HG03159 (cell line): ENCODE measurements at regions not wholly inside any gene's neighbourhood (a gene's known extent, or its start where the extent isn't known, plus 50 kb on each side); places are given as distances from the start of the nearest gene placed in this dataset.
"Not testable (repeated sequence)": the region's sequence is repeated elsewhere in the genome, so short reads cannot be mapped to it uniquely, and the experiment has no call there.

Source experiments
- ATAC-seq: cut with Tn5 transposase; IDR thresholded peaks from one replicate; pipeline ENCODE4 v1.9.1; 2021; ENCODE audit warnings: mild to moderate bottlenecking, moderate library complexity; ENCODE audit not compliant: unreplicated experiment

DNA sequence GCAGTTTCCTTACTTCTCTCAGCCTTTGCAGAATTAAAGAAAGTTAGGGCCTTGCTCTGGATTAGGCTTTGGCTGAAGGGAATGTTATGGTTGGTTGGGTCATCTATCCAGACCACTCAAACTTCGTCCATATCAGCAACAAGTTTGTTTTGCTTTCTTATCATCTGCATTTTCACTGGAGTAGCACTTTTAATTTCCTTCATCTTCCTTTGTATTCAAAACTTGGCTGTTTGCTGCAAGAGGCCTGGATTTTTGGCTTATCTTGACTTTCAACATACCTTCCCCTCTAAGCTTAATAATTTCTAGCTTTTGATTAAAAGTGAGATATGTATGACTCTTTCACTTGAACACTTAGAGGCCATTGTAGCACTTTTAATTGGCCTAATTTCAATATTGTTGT lies 126.7 kb upstream of the CENPE start:
- no peak for ATAC-seq

DNA sequence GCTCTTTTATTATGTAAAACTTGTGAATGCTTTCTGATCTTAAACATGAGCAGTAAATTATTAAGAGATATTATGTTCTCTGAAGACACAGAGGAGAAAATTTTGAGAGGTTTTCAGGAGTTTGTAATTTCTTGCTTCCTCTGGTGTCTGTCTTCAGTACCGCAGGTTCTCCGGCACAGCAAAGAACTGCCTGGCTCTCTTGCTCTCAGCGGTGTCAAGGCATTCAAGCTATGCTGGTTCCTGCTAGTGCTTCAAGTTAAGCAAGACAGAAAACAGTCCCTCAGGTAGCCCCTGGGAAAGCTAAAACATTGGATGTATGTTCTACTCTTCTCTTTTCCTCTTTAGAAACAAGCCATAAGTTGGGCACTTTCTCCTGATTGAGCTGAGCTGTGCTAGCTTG lies 120.2 kb upstream of the CENPE start:
- ATAC-seq = no peak

DNA sequence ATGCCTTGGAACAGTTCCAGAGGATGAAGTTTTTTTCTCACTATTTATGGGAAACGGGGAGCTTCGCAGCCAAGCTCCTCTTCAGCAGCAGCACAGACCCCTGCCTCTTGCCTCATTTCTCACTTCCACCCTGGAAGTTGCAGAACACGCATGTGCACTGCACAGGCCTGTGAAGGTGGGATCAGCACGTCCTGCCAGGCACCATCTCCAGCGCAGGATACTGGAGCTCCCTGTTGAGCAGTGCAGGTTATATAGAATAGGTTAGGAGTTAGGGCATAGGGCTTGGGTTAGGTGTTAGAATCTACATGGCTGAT lies 110.1 kb upstream of the CENPE start:
- no peak for ATAC-seq

DNA sequence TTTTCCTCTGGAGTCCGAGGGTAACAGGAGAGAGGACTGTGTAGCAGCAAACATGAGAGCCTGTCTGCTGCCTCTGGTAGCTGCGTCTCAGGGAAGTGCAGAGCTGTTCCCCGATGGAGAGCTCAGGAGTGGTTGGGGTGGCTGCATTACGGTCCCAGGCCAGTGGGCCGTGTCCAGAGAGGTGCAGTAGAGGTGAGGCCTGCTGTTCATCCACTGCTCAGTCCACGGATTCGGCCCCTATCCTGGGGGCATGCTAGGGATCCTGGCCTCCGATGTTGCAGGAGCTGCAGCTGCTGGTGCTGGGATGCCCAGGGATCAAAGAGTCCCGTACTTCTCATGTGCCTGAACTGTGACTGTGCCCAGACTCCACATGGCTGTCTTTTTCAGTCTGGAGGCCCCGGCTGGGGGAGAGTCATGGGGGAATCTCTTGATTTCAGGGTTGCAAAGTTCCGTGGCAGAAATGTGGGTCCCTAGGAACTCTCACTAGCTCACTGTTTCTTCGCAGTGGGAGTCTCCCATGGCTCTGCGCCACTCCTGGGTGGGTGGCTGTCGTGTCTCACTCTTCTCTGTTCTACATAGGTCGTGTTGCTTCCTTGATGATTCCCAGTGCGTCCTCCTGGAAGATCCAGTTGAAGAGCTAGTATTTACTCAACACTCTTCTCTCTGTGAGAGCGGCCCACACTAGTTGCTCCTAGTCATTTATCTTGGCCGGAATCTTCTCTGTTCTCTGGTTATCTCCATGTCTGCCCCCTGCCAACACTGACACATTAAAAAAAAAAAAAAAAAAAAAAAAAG lies 109.5 kb upstream of the CENPE start:
- ATAC-seq = no peak

DNA sequence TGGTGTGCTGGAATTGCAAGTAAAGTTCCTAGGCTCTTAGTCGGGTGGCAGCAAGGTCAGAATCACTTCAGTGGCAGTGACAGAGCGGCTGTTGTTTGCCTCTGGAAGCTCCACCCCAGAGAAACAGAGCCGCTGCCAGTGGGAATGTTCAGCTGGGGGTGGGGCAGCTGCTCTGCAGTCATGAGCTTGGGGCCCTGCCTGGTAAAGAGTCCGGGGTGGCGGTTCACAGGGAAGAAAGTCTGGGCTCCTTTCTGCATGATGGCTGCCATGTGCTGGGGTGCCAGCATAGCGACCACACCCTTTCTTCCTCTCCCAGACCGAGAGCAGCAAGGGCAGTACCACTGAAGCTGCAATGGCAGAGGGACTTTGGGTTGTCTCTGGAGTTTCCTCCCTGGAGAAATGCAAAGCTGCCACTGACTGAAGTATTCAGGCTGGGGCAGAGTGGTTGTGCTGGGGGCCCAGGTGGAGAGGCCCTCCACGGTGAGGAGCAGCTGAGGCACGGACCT lies 108.8 kb upstream of the CENPE start:
- no peak for ATAC-seq

DNA sequence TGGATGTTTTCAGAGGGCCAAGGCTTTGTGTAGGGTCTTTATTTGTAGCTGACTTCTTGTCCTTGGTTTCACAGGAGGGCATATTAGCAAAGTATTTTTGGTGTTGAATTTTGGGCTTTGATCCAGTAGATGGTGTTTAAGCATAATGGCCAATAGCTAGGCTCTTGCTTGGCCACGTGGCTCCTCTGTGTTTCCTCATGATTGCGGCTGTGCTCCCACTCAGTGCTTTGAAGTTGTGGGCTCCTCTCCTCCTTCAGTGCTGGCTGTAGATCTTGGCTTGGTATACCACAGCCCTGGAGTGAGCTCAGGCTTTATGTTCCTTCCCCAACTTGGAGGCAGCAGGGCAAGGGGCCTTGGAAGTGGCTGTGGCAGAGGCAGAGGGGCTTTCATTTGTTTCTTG lies 107.2 kb upstream of the CENPE start:
- ATAC-seq = no peak

DNA sequence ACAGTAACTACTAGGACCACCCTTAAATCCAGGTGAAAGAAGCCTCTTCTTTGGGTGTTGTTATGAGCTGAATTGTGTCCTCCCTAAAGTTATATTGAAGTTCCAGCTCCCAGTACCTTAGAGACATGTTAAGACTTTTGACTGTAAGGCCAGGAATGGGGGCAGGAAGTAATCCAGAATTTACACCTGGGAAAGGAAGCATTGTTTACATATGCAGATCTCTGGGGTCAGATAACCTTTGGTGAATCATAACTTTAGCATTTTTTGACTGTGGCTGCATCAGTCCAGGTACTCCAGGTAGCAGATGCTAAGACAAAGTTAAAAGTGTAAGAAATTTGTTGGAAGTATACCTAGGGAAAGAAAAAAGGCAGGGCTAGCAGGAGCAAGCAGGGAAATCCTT lies 104.9 kb upstream of the CENPE start:
- no peak for ATAC-seq

DNA sequence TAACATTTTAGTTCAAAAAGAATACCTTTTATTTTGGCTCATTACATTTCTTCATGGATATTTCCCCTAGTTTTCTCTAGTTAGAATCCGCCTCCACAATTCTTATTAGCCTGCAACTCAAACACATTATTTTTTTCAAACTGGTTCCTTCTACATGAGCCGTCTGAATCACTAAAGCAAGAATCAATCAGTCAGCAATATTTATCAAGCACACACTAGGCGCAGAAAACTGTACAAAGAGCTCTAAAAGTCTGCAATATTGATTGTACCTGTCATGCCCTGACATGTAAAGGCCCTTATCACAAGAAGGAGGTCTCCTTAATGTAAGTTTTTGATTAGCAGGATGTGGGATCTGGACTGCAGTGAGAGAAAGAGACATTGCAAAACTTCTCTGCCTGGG lies 94.8 kb upstream of the CENPE start:
- ATAC-seq = no peak

DNA sequence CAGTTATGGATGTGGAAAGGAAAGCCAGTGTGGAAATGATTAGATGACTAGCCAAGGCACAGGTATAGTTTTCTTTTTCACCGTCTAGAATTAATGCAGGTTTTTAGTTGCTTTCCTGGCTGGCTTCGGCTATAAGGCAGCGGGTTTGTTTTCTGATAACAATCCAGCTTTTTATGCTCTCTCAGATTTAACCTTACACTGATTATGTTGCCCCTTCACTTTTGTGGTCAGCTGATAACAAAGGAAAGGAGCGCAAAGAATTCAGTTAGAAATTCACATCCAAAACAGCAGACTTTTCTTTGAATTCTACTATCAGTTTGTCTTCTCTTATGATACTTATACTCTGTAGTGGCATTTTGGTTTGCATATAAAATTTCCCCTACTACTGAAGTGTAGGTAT lies 94.2 kb upstream of the CENPE start:
- no peak for ATAC-seq

DNA sequence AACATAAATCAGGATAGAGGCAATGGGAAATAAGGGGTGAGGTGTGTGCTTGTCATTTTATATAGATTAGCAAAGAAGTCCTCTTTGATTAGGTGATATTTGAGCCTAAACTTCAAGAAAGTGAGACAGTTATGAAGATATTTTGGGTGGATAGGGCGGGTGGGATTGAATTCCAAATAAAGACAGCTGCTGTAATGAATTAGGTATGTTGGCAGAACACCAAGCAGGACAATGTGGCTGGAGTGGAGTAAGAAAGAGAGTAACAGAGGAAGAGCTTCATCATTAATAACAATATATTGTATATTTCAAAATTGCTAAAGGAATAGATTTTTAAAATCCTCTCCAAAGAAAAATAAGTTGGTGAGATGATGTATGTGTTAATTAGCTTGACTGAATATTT lies 91.0 kb upstream of the CENPE start:
- ATAC-seq = no peak

DNA sequence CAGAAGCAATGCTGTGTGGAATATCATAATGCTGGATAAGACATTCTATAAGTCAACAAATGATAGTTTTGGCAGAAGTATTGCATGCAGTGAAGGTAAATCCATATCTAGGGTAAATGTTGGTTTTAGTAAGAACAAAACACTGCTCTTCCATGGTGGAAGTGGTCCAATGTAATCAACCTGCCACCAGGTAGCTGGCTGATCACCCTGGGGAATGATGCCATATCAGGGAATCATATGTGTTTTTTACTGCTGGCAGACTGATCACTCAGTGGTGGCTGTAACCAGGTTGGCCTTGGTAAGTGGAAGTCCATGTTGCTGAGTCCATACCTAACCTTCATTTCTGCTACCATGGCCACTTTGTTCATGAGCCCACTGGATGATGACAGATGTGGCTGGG lies 74.0 kb upstream of the CENPE start:
- ATAC-seq = no peak

DNA sequence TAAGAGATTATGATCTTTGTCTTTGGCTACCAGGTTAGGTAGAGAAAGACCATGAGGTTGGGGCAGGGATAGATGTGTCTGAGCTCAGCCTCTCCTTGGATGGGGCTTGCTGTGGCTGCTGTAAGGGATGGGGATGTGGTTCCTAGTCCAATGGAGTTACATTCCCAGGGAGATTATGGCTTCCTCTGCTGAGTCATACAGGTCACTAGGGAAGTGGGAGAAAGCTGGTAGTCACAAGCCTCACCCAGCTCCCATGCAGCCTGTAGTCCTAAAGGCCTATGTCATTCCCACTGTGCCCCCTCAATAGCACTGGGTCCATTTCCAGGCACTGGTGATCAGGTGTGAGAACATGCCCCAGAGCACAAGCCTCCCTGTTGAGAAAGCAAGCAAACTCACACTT lies 70.6 kb upstream of the CENPE start:
- ATAC-seq = no peak

DNA sequence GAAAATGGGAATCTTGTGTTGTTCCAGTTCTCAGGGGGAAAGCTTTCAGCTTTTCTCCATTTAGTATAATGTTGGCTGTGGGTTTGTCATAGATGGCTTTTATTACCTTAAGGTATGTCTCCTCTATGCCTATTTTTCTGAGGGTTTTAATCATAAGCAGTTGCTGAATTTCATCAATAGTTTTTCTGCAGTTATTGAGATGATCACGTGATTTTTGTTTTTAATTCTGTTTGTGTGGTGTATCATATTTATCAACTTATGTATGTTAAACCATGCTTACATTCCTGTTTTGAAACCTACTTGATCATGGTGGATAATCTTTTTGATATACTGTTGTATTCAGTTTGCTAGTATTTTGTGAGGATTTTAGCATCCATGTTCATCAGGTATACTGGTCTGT lies 66.8 kb upstream of the CENPE start:
- no peak for ATAC-seq

DNA sequence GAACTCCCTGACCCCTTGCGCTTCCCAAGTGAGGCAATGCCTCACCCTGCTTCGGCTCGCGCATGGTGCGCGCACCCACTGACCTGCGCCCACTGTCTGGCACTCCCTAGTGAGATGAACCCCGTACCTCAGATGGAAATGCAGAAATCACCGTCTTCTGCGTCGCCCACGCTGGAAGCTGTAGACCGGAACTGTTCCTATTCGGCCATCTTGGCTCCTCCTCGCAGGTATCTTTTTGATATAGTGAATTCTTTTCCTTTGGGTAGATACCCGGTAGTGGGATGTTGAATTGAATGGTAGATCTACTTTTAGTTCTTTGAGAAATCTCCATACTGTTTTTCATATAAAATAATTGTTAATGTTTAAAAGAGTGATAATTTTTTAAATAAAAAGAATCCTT lies 57.9 kb upstream of the CENPE start:
- not testable (repeated sequence) for ATAC-seq
